GM21529 (cell line): ENCODE measurements at regions not wholly inside any gene's neighbourhood (a gene's known extent, or its start where the extent isn't known, plus 50 kb on each side); places are given as distances from the start of the nearest gene placed in this dataset.

Source experiments
- ATAC-seq: cut with Tn5 transposase; IDR thresholded peaks from one replicate; pipeline ENCODE4 v1.9.1; 2021; ENCODE audit not compliant: unreplicated experiment

DNA sequence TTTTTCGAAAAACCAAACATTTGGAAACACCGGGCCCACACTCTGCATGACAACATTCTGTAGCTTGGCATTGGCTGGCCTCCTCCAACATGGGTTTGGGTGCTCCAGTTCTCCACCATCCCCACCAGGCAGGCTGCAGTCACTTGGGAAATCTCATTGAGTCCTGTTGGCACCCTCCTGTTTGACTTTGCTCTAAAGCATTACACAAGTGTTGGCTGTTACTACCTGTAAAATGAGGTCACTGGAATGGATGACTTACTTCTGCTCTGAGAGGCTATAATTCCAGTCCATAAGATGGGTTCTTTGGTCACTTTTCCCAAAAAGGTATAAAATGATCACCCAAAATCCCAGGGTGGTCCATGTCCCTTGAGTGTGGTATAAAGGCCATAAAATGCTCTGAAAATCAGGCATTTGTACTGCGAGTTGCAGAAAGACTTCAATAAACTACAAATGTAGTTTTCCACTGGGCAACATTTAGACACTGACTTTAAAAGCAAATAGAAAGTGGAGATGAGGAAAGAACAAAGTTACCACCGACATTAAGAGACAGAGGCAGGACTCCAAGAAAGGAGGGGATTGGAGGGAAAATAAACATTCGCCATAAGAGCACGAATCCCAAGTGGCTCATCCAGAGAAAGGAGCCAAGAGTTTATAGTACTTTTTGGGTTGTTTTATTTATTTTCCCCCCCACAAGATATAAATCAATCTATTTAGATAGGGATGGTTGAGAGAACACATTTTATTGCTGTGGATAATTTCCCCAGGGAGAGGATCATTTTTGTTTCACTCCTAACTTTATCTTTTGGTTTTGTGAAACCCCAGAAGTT is 295.1 kb downstream of the TLE1 start:
- ATAC-seq = no peak

DNA sequence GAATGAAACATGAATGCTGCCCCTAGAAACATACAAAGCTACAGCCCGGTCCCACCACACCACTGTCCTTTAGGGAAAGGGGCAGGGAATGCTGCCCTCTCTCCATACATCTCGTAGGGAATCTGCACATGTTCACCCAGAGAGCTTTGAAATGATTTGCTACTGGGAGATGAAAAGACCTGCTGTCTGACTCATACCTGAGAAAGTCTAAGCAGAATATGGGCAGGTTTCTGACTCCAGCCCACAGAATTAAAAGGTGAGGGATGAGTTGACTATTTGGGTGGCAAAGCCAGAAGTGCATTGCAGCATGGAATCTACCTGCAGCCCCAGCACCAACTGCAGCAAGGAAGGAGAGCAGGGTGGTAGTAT is 297.9 kb downstream of the TLE1 start:
- no peak for ATAC-seq

DNA sequence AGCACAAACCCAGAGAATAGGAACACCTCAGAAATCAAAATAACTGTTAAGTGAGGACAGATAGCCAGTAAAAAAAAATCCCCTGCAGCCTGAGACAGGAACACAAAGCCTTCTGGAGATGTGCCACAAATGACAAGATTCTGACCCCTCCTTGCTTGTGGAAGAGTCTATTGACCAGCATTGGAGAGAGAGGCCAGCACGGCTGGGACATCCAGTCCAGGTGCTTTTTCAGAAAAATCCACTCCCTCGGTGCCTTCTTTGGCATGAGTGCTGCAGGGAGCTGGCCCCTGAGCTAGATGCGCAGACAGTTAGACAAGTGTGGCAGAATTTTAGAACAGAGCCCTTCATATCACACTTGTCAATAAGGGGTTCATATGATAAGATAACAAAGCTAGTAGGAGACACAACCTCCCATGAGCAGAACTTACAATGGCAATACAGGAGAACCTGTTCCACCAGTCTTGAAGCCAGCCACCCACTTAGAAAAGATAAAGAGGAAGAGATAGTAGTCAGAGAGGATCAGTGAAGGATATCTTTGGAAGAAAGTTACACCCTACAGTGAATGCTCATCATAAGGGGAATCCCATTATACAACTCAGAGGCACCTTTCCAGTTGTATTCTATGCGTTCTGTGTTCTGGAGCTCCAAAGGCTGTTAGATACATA is 298.4 kb downstream of the TLE1 start:
- ATAC-seq = no peak

DNA sequence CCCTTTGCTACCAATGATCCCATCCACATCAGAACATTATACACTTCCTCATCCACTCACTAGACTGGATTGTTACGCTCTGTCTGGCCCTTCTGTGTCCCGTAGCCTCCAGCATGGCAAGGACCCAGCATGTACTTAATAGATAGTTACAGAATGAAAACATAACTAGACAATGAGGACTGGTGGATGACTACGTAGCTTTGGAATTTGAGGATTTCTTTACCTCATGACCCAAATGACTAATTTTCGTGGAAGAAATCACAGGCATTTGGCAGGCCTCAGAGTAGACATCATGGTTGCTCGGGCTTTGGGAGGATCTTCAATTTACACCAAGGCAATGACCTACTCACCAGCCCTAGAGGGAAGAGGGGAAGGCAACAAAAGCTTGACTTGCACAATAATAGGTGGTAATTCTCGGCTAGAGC is 299.8 kb downstream of the TLE1 start:
- no peak for ATAC-seq

DNA sequence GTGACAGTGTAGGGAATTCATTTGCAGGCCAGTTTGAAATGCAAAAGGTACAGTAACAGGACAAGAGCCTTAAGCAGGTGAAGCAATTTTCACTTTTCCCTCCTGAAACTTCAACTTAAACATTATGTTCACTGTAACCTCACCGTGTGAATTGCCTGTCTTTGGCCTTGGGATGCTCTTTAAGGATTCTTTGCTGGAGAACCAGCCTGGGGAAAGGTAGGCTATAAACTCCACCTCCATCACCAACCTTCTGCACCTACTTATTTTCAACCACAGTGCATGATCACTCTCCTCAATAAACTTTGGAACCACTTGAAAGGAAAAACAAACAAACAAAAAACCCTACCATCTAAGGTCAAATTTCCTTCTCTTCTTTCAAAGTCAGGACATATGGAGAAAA is 300.5 kb downstream of the TLE1 start:
- ATAC-seq = no peak

DNA sequence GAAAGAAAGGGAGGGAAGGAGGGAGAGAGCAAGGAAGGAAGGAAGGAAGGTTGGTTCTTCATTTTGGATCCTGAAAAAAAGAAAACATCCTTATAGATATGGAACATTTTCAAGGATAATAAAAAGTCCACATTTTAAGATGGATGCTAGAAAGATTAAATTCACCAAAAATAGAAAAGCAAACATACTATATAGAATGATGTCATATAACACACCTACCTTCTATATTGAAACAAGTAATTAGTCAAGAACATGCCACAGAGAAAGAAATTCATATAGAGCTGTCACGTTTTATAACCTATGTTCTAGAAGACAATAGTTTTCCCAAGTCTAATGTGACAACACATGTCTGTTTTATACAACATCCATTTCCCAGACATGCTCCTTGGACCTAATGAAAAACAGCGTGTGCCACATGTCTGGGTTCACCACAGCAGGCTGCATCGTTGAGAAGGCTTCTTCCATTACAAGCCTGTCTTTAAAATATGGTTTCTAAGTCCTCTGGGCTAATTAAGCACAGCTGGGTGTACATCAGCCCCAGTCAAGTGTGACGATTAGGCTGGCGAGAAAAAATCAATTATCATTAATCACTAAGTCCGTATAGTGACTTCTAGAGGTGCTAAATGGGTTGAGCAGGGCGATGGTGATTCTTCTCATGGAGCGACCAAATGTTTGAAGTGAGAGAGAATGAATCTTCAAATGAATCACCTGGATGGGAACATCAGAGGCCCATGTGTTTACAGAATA is 301.8 kb downstream of the TLE1 start:
- ATAC-seq = no peak

DNA sequence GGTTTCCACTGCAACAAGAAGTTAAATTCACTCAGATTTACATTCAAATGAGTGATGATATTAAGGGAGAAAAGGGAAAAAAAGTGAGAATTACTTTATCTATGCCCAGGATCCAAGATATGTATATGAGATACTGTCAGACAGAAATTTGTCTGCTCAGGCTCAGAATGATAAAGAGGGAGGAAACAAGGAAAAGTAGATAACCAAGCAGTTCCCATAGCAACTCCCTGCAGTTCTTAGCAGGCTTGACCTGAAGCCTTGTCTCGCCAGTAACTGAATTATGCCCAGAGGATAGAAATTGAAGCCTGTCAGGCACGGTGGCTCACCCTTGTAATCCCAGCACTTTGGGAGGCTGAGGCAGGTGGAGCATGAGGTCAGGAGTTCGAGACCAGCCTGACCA is 304.4 kb downstream of the TLE1 start:
- no peak for ATAC-seq

DNA sequence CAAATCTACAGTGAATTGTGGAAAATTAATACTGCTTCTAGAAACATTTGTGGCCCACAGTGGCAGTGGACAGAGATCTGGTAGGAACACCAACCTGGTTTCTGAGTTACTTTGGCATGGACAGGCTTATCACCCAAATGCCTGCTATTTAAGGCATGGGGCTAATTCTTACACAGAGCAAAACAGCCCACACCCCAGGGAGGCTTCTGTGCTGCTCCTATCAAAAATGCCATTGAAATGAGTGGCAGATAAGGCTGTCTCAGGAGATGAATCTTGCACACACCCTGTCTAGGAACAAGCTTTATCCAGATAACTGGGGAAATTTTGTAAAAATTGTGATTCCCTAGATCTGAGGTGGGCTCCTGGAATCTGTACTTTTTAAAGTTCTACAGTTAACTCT is 307.1 kb downstream of the TLE1 start:
- no peak for ATAC-seq

DNA sequence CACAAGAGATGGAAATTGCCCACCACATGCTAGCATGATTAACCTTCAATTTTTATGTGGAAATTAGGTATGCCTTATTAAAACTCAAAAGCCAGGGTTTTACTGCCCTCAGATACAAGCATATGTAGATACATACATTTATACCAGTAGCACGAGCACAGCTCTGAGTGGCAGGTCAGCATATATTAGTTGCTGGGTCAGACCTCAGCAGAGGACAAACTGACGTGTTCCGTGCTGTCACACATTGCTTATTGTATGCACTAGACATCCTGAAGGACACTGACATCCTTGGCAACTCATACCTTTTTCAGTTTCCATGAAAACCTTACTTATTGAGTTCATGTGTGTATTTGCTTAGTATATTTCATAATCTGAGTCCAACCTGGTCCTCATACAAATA is 307.7 kb downstream of the TLE1 start:
- no peak for ATAC-seq

DNA sequence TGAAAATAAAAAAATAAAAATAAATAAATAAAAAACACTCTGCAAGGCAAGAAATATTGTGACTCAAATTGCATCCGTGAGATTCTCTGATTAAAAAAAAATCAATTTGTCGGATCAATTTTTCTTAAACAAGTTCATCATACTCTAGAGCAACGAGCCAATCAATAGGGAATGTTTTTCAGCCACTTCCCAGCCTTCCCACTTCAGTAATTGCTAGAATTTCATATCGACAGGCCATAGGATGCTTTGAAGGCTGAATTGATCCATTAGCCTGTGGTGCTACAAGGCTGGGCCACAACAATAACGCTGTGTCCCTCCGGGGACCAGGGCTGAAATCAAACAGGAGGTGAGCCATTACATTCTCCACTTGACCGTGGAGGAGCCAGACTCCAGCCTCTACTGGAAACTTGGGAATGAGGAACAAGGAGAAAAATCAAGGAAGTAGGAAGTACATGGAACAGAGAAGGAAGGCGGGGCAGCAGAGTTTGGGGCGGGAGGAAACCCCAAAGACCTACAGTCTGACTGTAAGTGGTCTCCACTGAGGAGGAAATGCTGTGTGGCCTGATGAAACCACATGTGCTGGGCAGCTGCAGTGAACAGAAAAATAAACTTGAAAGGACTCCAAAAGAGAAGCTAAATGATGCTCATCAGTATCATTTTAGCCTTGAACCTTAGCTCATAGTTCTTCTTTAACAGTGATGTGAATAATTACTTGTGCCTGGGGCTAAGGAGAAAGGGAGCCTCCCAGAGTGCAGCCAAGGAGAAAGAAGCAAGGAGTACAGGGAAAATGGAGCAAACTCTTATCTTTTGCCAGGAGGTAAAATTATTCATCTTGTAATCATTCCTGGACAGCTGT is 308.6 kb downstream of the TLE1 start:
- no peak for ATAC-seq

DNA sequence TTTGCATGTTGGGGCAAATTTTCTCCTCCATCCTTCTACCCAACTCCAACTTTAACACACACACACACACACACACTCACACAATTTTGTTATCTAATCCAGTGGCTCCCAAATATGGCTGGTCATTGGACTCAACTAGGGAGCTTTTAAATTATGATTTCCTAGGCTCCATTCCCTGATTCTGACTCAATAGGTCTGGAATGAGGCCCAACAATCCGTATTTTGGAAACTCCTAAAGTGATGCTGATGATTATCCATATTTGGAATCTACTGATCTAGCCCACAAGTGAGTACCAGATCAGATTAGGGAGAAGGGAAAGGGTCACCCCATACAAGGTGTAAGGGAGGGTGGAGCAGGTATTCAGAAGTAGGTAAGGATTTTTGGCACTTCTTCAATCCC is 309.7 kb downstream of the TLE1 start:
- ATAC-seq = no peak

DNA sequence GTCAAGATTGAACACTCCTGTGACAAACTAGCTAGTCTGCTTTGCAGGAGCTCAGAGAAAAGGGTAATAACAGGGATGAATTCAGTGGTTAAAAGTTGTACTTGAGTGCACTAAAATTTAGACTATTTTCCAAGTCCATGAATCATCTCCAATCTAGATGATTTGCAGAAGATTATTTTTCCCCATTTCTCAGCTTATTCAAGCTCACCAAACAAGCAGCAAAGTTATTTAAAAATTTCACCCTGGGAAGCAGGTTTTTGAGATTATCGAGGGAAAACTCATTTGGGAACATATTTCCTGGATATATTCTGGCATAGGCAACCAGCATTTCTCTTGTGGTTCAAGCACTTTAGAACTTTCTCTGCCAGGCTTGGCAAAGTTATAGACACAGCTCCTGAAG is 311.4 kb downstream of the TLE1 start:
- no peak for ATAC-seq

DNA sequence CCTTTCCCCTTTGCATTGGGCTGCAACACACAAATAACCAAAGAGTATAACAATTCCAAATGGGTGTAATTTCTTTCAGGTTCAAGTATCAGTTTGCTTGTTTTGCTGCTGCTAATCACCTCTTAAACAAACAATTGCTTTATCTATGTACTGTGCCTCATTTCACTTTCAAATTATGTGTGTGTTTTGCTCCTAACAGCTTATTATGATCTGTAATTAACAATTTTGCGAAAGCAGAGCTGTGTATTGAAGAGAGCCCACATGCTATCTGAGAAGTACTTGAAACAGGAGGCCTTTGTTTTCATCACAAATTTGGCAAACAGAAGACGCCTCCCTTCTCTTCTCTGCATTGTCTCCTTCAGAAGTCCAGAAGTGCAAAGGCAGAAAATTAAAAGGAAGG is 312.0 kb downstream of the TLE1 start:
- ATAC-seq = no peak

DNA sequence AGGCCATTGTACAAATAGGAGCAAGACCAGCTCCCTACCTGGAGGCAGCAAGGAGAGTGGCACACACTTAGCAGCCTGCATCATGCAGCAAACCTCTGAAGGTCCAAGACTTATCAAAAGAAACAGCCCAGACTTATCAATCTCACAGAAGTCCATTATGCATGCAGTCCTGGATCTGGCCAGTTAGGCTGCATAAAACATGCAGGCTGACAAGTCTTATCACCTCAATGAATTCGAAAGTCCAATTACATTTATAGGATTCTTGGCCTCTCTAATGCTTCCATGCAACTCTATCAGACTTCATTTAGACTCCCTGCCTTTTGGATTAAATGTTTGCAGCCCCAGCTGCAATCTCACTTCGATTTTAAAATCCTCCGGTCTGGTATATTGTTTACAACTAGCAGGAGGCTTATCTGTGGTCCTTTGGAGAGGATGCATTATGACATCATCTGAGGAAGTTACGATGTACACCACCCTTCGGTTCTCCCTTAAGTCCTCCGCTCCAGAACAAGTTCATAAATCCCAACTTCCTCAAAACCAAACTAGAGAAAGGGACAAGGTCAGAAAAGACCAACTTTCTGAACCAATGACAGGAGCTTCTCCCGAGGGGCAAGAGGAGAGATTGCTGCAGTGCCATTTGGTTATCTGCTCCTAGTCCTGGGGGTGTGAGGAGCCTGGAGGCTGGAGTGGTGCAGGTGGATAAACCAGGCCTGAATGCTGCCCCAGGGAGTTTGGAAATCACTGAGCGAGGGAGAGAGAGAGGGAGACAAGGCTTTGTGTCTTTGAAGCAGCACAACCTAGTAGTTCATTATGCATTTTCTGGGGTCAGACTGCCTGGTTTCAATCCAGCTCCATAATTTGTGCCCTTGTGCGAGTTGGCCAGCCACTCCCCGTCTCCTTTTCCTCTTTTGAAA is 313.9 kb downstream of the TLE1 start:
- ATAC-seq = no peak

DNA sequence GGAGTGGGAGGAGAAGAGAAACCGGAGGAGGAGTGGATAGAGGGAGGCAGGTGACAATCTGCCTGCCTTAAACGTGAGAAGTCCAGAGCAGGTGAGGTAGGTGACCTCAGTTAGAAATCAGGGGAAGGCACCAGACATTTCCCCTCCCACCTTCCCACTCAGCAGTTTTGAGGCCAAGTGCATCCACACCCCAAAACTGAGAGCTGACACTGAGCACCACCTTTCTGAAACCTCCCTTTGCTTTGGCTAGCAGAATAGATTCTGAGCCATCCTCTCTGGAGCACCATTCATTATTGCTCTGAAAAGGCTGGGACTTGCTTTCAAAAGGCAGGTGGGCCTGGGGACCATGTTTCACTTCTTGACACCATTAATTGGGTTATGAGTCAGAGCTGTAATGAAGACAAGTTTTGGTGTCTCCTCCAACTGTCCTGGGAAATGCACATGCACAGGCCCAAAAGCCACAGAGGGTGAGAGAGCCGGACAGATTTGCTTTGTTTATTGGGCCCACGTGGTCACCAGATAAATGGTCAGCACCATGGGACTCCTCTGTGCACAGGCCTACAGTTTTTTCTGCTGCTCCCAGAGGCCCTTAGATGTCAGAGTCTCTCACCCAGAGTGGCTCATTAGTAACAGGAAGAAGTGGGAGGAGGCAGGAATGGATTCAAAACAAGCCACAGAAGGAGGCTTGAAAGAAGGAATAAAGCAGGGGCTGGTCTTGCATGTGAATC is 314.7 kb downstream of the TLE1 start:
- no peak for ATAC-seq

DNA sequence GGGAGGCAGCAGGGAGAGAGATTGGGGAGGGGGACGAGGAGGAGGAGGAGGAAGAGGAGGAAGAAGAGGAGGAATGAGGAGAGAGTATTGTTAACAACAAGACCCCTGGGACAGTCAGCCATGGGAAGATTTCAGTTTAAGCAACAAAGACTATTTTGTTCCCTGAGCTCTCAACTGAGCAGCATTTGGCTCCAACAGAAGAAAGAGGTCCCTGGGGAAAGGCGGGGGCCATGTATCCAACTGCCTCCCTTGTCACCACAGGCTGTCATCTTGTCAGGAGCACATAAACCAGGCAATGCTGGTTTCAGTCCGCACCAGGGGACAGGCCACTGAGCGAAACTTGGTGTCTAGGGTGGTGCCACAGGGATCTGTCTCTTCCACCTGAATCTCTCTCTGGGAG is 316.1 kb downstream of the TLE1 start:
- ATAC-seq = no peak

DNA sequence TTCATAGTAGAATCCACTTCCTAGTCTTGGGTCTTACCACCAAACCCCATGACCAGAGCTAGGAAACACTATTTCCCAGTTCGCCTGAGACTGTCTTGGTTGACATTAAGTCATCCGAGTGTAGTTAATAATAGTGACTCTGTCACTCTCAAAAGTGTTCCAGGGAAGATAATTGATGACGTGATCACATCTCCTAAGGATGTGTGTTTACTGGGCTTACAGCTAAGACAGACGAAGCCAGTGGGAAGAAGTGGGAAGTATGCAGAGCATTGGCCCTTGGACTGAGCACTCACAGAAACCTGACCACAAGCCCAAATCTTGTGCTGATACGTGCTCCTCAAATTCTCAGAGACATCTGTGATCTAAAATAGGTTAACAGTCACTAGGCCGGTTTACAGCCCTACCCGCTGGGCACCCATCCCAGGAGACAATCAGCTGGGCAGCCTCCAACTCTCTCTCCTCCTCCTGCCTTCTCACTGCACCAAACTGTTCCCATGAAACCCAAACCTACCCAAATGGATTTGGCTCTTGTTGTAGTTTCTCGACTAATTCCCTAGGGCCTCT is 316.6 kb downstream of the TLE1 start:
- no peak for ATAC-seq

DNA sequence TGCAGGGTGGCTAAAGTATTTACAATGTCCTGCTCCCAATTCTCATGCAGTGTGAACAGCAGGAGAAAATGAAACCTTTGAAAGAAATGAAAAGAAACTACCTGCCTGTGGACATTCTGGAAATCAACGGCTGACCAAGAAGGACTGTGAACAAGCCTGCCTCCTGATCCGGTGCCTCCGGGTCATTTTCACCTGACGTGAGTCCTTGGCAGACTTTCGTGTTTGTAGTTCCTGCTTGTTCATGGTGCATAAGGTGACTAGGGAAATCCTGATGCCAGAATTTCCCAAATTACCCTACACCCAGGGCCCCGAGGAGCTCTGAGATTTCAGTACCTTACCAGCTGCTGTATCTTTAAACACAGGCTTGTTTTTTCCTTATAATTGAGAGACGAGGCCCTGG is 317.5 kb downstream of the TLE1 start:
- ATAC-seq = no peak

DNA sequence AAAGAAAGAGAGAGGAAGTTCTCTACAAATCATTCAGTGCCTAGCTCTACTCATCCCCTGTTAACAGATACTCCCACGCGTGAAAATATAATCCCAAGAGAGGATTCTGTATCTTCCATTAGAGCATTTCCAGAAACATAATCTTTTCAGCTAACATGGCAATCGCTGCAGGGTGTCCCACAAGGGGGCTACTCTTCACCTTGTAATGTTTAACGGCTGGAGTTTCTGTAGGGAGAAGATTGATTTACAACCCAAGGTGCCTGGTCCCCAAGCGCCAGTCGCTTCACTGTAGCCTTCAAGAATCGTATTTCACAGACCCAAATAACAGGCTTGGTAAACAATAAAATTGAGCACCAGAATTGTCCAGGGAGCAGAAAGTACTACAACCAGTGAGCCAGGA is 318.7 kb downstream of the TLE1 start:
- no peak for ATAC-seq
